Smooth muscle cell (in vitro differentiated cells): ENCODE measurements at regions not wholly inside any gene's neighbourhood (a gene's known extent, or its start where the extent isn't known, plus 50 kb on each side); places are given as distances from the start of the nearest gene placed in this dataset.

ENCODE experiments used
- DNase-seq: peaks from one replicate; lab custom pipeline; 2025; ENCODE audit not compliant: unreplicated experiment; lab: John Stamatoyannopoulos, UW
- H2AFZ ChIP-seq: fragments of 200-600 bp; sonication (generic); 2 replicates; pipeline ENCODE4 v1.6.0; 2016; ENCODE audit warnings: antibody characterized with exemption, low read depth, mild to moderate bottlenecking
- H3F3A ChIP-seq: fragments of 200-600 bp; sonication (generic); 2 replicates; pipeline ENCODE4 v1.6.0; 2017; ENCODE audit warnings: antibody characterized with exemption, low read depth
- H3K27ac ChIP-seq: fragments of 200-600 bp; sonication (generic); 2 replicates; pipeline ENCODE4 v1.5.1; 2016; ENCODE audit warnings: low read depth, mild to moderate bottlenecking
- H3K27me3 ChIP-seq: fragments of 200-600 bp; sonication (generic); 2 replicates; pipeline ENCODE4 v1.6.1; 2016; ENCODE audit warnings: low read depth, mild to moderate bottlenecking
- H3K36me3 ChIP-seq: fragments of 200-600 bp; sonication (generic); 2 replicates; pipeline ENCODE4 v1.5.1; 2016; ENCODE audit warnings: low read depth
- H3K4me1 ChIP-seq: fragments of 200-600 bp; sonication (generic); 2 replicates; pipeline ENCODE4 v1.5.1; 2016; ENCODE audit warnings: low read depth
- H3K4me2 ChIP-seq: fragments of 200-600 bp; sonication (generic); 2 replicates; pipeline ENCODE4 v1.6.0; 2016; ENCODE audit warnings: mild to moderate bottlenecking
- H3K4me3 ChIP-seq: fragments of 200-600 bp; sonication (generic); 2 replicates; pipeline ENCODE4 v1.5.1; 2016; ENCODE audit warnings: mild to moderate bottlenecking
- H3K79me2 ChIP-seq: fragments of 200-600 bp; sonication (generic); 2 replicates; pipeline ENCODE4 v1.6.0; 2016; ENCODE audit warnings: low read depth, mild to moderate bottlenecking
- H3K9ac ChIP-seq: fragments of 200-600 bp; sonication (generic); 2 replicates; pipeline ENCODE4 v1.6.0; 2016; ENCODE audit warnings: low read depth
- H3K9me3 ChIP-seq: fragments of 200-600 bp; sonication (generic); replicated peaks from 2 replicates; pipeline ENCODE4 v1.5.1; 2016; ENCODE audit warnings: low read depth
- H4K20me1 ChIP-seq: fragments of 200-600 bp; sonication (generic); 2 replicates; pipeline ENCODE4 v1.6.0; 2016; ENCODE audit warnings: low read depth
- CTCF ChIP-seq: fragments of 200-600 bp; sonication (generic); IDR thresholded peaks from 2 replicates; pipeline ENCODE4 v1.5.1; 2017; ENCODE audit warnings: borderline replicate concordance, mild to moderate bottlenecking, antibody characterized with exemption; ENCODE audit not compliant: insufficient read depth, poor library complexity, severe bottlenecking
- WGBS: methylation state at CpG from one replicate; pipeline ENCODE4 v1.1.7; 2016; ENCODE audit warnings: low lambda C conversion rate; 5-methylcytosine and 5-hydroxymethylcytosine counted together

- no peaks in the 10 kb centered on the region for H3K36me3 ChIP-seq
- H3K27ac ChIP-seq, result no peak overlapping the region
- no peaks in the 10 kb centered on the region for H3K9me3 ChIP-seq
- H3K4me1 ChIP-seq, result no peaks in the 10 kb centered on the region
- no peaks in the 10 kb centered on the region for H4K20me1 ChIP-seq
- no peaks in the 10 kb centered on the region for H3K79me2 ChIP-seq
- 89% methylated on average over 9 of the region's 9 CpGs for WGBS
- TF ChIP-seq CTCF, result no peak
- H3K4me2 ChIP-seq, result no peak overlapping the region
- no peak overlapping the region for H3K4me3 ChIP-seq
- no peak overlapping the region for H2AFZ ChIP-seq
- no peaks in the 10 kb centered on the region for H3K27me3 ChIP-seq
- no peak overlapping the region for H3K9ac ChIP-seq
- no peak for DNase-seq
- no peaks in the 10 kb centered on the region for H3F3A ChIP-seq
Measured at GRCh38 chr10:64097391-64098122, 576.4 kb downstream of the REEP3 start.

GRCh38 chr10:64098994-64099393 lies 577.8 kb downstream of the REEP3 start:
- no peak for DNase-seq
- no peak overlapping the region for H3K4me3 ChIP-seq
- no peak overlapping the region for H2AFZ ChIP-seq
- no peaks in the 10 kb centered on the region for H4K20me1 ChIP-seq
- TF ChIP-seq CTCF, result no peak
- no peak overlapping the region for H3K9ac ChIP-seq
- no peaks in the 10 kb centered on the region for H3K79me2 ChIP-seq
- H3K36me3 ChIP-seq, result no peaks in the 10 kb centered on the region
- no peaks in the 10 kb centered on the region for H3K4me1 ChIP-seq
- WGBS, result 100% methylated on average over 1 of the region's 1 CpG
- H3K9me3 ChIP-seq, result no peaks in the 10 kb centered on the region
- H3K27ac ChIP-seq, result no peak overlapping the region
- H3K4me2 ChIP-seq, result no peak overlapping the region
- H3F3A ChIP-seq, result no peaks in the 10 kb centered on the region
- H3K27me3 ChIP-seq, result no peaks in the 10 kb centered on the region

GRCh38 chr10:64101606-64102263 lies 580.5 kb downstream of the REEP3 start:
- no peak overlapping the region for H3K27ac ChIP-seq
- no peaks in the 10 kb centered on the region for H3K9me3 ChIP-seq
- H3K36me3 ChIP-seq, result no peaks in the 10 kb centered on the region
- no peak overlapping the region for H3K9ac ChIP-seq
- H2AFZ ChIP-seq, result no peak overlapping the region
- DNase-seq, result no peak
- no peaks in the 10 kb centered on the region for H3K79me2 ChIP-seq
- 89% methylated on average over 3 of the region's 3 CpGs for whole genome bisulfite sequencing
- H3K27me3 ChIP-seq, result no peaks in the 10 kb centered on the region
- H3F3A ChIP-seq, result no peaks in the 10 kb centered on the region
- TF ChIP-seq CTCF, result no peak
- H4K20me1 ChIP-seq, result no peaks in the 10 kb centered on the region
- no peak overlapping the region for H3K4me3 ChIP-seq
- no peaks in the 10 kb centered on the region for H3K4me1 ChIP-seq
- no peak overlapping the region for H3K4me2 ChIP-seq

GRCh38 chr10:64102264-64102633 lies 581.0 kb downstream of the REEP3 start:
- TF ChIP-seq CTCF, result no peak
- Histone ChIP-seq H3K36me3 (no peaks in the 10 kb centered on the region), H3K9ac (no peak overlapping the region), H3K27ac (no peak overlapping the region), H3K4me2 (no peak overlapping the region), H3K4me3 (no peak overlapping the region), H4K20me1 (no peaks in the 10 kb centered on the region), H3K79me2 (no peaks in the 10 kb centered on the region), H3K4me1 (no peaks in the 10 kb centered on the region), H3K27me3 (no peaks in the 10 kb centered on the region), H3F3A (no peaks in the 10 kb centered on the region), H3K9me3 (no peaks in the 10 kb centered on the region), H2AFZ (no peak overlapping the region)
- WGBS, result 95% methylated on average over 1 of the region's 1 CpG
- no peak for DNase-seq
